ENCODE measurements at regions not wholly inside any gene's neighbourhood (a gene's known extent, or its start where the extent isn't known, plus 50 kb on each side); places are given as distances from the start of the nearest gene placed in this dataset.
"Not testable (repeated sequence)": the region's sequence is repeated elsewhere in the genome, so short reads cannot be mapped to it uniquely, and the experiment has no call there.

DNA sequence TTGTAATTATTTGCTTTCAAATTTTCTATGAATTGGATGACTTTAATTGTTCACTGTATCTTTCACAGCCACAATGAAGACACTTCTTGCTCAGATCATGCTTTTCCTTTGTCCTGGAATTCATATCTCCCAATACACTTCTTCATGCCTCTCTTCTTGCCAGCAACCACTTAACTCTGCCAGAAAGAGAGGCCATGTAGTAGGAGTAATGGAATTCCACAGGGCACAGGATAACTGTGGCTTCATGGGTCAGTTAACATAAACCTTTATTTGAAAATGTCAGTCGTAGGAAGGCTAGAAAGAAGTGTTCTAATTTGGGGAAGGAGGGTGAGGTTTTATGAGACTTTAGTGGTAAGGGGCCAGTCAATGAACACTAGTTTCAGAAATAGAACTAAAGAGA lies 190.3 kb downstream of the TMEM167A start:
- DNase-seq: no peak

- DNase-seq: no peak
These were observed 191.4 kb downstream of the TMEM167A start for GRCh38 chr5:82885627-82886389.

- DNase-seq: no peak
These were observed 192.2 kb downstream of the TMEM167A start for GRCh38 chr5:82884821-82885471.

GRCh38 chr5:82882316-82882715 lies 194.9 kb downstream of the TMEM167A start:
- DNase-seq: no peak

- DNase-seq: no peak
These were observed 195.5 kb downstream of the TMEM167A start for GRCh38 chr5:82881571-82882174.

GRCh38 chr5:82879089-82879488 lies 198.1 kb downstream of the TMEM167A start:
- DNase-seq: no peak

GRCh38 chr5:82873452-82873851 lies 203.7 kb downstream of the TMEM167A start:
- DNase-seq: no peak

GRCh38 chr5:82872321-82873288 lies 204.6 kb downstream of the TMEM167A start:
- not testable (repeated sequence) for DNase-seq

GRCh38 chr5:82865625-82866024 lies 211.6 kb downstream of the TMEM167A start:
- no peak for DNase-seq

DNA sequence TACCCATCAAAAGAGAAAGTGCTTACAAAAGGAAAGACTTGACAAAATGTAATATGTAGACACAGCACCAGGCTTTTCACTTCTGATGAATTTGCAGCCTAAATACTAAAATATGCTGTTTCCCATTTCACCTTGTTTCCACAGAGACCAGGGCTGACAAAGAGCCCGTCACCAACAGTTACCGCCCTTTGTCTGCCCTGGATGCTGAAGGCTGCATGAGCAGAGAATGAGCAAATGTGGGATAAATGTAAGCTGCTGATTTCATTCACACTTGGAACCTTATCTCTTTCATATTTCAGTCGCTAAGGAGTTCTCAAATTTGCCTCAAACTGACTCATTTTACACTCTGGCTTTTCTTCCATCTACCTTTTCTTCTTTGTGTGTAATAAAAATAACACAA lies 213.9 kb downstream of the TMEM167A start:
- no peak for DNase-seq

DNA sequence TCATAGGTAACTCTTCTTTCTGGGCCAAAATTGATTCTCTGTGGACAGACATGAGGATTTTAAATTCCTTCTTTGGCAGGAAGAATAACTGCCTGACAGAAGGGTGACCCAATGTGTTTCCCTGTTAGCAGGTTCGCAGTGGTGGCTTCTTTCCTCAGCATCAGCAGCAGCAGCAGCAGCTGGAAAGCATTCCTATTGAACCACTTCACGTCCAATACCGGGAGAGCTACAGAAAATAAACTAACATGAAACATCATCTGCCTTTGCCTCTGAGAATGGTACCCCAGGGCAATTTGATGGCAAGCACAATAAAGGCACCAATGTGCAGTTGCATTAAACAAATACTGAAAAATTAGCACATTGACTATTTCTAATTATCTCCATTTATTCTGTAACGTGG lies 214.5 kb downstream of the TMEM167A start:
- no peak for DNase-seq

GRCh38 chr5:82862261-82862660 lies 214.9 kb downstream of the TMEM167A start:
- DNase-seq: no peak

GRCh38 chr5:82861701-82862100 lies 215.5 kb downstream of the TMEM167A start:
- DNase-seq: no peak

- DNase-seq: no peak
These were observed 217.6 kb downstream of the TMEM167A start for GRCh38 chr5:82859451-82860140.

DNA sequence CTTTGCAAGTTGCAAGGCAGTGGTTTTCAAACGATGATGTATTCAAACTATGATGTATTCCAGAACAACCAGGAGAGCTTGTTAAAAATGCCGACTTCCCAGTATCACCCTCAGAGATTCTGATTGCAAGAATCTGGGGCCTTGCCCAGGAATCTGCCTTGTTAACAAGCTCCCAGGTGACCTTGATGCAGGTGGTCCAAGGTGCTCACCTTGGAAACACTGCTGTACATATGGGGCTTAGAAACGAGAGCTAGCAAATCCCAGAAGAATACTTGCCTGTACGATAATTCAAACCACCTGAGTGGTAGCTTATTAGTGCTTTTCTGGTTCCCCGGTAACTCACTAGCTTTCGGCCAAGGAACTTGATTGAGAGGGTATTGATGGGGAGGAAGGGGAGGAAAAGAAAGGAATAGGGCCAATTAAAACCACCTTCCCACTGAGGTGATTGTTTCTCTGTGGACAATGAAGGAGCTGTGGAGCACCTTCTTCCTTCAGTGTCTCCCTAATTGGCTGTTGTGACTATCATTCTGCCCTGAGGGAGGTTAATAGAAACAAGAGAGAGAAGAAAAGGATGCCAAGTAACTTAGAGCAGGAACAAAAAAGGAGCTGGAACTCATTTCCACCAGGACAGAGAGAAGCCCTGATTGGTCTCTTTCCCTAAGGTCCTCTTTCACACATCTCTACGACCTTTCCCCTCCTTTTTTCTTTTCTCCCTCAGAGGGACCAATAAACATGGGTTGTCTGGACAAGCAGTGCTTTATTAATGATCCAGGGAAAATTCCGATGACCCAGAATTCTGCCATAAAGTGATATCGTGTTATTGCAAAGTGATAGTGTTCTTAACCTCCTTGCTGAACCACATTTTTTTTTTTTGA lies 218.8 kb downstream of the TMEM167A start:
- no peak for DNase-seq

- no peak for DNase-seq
These were observed 221.2 kb downstream of the TMEM167A start for GRCh38 chr5:82855893-82856550.

DNA sequence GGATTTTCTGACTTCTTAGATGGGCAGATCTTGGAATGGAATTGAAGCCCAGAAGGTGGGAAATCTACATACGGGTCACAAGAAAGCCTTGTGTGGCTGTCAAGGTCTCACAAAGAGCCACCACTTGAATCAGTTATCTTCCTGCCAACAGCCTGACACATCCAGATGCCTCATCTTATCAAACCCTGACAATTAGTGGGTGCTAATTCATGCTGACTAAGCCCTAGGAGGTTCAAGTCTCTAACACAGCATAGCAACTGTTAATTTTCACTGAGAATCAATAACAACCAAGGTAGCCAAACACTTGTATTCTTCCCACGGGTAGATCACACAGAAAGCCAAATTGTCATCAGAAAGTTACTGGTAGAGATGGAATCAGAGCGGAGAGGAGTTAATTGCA lies 222.2 kb downstream of the TMEM167A start:
- DNase-seq: no peak

GRCh38 chr5:82851471-82851870 lies 225.7 kb downstream of the TMEM167A start:
- DNase-seq: no peak

DNA sequence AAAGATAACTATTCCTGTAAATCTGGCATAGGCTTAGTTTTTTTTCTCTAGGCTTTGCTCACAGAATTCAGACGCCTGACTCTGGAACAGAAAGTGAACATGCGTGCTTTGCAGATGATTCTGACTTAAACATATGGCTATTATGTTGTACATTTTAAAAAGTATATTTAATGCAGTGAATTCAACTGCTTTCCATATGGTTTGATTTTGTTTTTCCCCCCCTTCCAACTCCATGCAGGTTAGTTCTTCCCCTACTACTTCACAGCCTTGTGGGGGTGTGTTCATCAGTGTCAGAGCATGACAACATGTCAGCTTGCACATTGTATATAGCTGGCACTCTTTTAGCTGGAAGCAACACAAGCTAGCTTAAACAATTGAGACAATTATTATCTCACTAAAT lies 226.8 kb downstream of the TMEM167A start:
- no peak for DNase-seq

DNA sequence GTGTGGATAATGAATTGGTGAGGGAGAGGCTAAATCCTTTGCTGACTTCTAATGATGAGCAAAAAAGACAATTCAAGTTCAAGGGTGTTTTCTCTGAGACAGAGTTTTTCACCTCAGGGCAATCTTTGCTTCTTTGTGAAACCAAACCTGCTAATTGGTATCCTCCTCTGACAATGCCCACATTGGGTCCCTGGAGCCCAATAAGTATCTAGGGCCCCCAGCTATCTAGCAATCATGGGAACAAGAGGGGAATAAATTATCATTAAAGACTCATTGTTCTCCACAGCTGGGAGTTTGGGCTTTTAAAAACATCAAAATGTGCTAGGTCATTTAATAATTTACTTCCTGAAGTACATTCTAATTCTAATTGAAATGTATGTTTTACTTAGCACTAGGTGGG lies 227.3 kb downstream of the TMEM167A start:
- no peak for DNase-seq

- DNase-seq: no peak
These were observed 229.6 kb downstream of the TMEM167A start for GRCh38 chr5:82847562-82847961.

Measured in stimulated activated CD4-positive, alpha-beta T cell treated with anti-CD3 and anti-CD28 coated beads, Interleukin-4, amount 100 ng/mL, for 1 hour (primary cell).